OCI-LY1 (cell line): ENCODE measurements at regions not wholly inside any gene's neighbourhood (a gene's known extent, or its start where the extent isn't known, plus 50 kb on each side); places are given as distances from the start of the nearest gene placed in this dataset.
"Not testable (repeated sequence)": the region's sequence is repeated elsewhere in the genome, so short reads cannot be mapped to it uniquely, and the experiment has no call there.

ENCODE experiments used
- EZH2 ChIP-seq: fragments of 200-600 bp; sonication (generic), shearing (Covaris generic); IDR thresholded peaks from 2 replicates; pipeline ENCODE4 v1.8.0; 2017; ENCODE audit warnings: borderline replicate concordance, mixed run types, mild to moderate bottlenecking, antibody characterized with exemption, low read length, moderate library complexity, mixed read lengths
- TF ChIP-seq, protein P1 (sequence below): fragments of 200-600 bp; sonication (generic), shearing (Covaris generic); IDR thresholded peaks from 2 replicates; pipeline ENCODE4 v1.5.1; 2017; ENCODE audit warnings: mild to moderate bottlenecking, antibody characterized with exemption, low read length, moderate library complexity, mixed read lengths

DNA sequence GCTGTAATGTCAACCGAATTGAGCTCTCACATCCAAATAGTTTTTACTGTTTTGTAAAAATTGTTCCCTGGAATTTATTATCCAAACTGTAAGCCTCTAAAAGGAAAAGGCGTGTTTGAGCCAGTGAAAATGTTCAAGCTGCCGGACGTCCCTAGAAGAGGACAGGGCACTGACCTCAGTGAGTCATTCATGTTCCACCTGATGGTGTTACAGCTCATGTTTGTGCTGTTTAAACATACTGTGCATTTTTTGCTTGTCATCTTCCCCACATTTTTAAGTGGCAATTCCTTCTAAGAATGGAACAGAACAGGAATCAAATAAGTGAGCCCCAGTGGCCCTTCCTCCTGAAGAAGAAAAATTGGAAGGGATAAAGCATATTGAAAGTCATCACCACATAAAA, 239.6 kb downstream of the ZNF37A start:
- TF ChIP-seq, protein P1, sequence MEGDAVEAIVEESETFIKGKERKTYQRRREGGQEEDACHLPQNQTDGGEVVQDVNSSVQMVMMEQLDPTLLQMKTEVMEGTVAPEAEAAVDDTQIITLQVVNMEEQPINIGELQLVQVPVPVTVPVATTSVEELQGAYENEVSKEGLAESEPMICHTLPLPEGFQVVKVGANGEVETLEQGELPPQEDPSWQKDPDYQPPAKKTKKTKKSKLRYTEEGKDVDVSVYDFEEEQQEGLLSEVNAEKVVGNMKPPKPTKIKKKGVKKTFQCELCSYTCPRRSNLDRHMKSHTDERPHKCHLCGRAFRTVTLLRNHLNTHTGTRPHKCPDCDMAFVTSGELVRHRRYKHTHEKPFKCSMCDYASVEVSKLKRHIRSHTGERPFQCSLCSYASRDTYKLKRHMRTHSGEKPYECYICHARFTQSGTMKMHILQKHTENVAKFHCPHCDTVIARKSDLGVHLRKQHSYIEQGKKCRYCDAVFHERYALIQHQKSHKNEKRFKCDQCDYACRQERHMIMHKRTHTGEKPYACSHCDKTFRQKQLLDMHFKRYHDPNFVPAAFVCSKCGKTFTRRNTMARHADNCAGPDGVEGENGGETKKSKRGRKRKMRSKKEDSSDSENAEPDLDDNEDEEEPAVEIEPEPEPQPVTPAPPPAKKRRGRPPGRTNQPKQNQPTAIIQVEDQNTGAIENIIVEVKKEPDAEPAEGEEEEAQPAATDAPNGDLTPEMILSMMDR = not testable (repeated sequence)
- not testable (repeated sequence) for TF ChIP-seq EZH2
